K562 (cell line): ENCODE measurements at regions not wholly inside any gene's neighbourhood (a gene's known extent, or its start where the extent isn't known, plus 50 kb on each side); places are given as distances from the start of the nearest gene placed in this dataset.

Source experiments
- ATAC-seq: fragments of 200-7000 bp; cut with Tn5 transposase; 3 replicates; pipeline ENCODE4 v1.9.1; 2020; ENCODE audit warnings: moderate library complexity
- BruUV-seq: library from RNA; stranded (reverse); fragments of 400-500 nt; replicated peaks from 2 replicates; lab custom pipeline; 2021; lab: Mats Ljungman, UMichigan
- CTCF ChIA-PET: fragments of 300-600 bp; formaldehyde crosslinking; extraction: SDS; loops from one replicate; lab custom pipeline; 2021; ENCODE audit warnings: low intra/inter-chr PET ratio; lab: Yijun Ruan, JAX
- POLR2A ChIA-PET: fragments of 300-600, 350-650 bp; sonication (Branson Sonifier 250); formaldehyde crosslinking; extraction: SDS; loops from one replicate; lab custom pipeline; 2021; ENCODE audit warnings: antibody characterized with exemption, inconsistent platforms; lab: Yijun Ruan, JAX
- DNase-seq, 4 experiments: peaks; one replicate each; pipeline versions ENCODE4 v3.0.0 to v3.0.0-alpha.2; 2011 to 2018; ENCODE audit warnings: low spot score in 3 of 4, mixed read lengths in 3 of 4; ENCODE audit errors: extremely low read depth in 1 of 4
- FAIRE-seq: peaks from 2 replicates; lab custom pipeline; 2011; peaks lifted over from hg19 to GRCh38; lab: Jason Lieb, UNC
- H2AFZ ChIP-seq: 2 replicates; pipeline ENCODE4 v1.6.0; 2011; ENCODE audit warnings: low read depth, low read length, control low read depth, inconsistent platforms
- H3K27ac ChIP-seq: fragments of 200-600 bp; 3 replicates; pipeline ENCODE4 v1.8.0; 2011; ENCODE audit warnings: low read depth, mild to moderate bottlenecking, control low read depth, inconsistent platforms, low read length, moderate library complexity, mixed read lengths; ENCODE audit errors: extremely low read depth
- H3K27me3 ChIP-seq, 2 experiments: fragments of 300-600 bp in 1 of 2; 2 replicates in 1 of 2; 3 replicates in 1 of 2; pipeline versions ENCODE4 v1.6.0 to v1.8.0; 2011; ENCODE audit warnings: inconsistent platforms in 2 of 2, low read length in 2 of 2, mild to moderate bottlenecking in 1 of 2, mixed read lengths in 1 of 2, moderate library complexity in 1 of 2; ENCODE audit not compliant: control insufficient read depth in 2 of 2, insufficient read depth in 2 of 2
- H3K36me3 ChIP-seq: fragments of 300-600 bp; 3 replicates; pipeline ENCODE4 v1.8.0; 2011; ENCODE audit warnings: mild to moderate bottlenecking, low read length, inconsistent platforms; ENCODE audit not compliant: control insufficient read depth, insufficient read depth
- H3K4me1 ChIP-seq, 2 experiments: fragments of 200-600 bp in 1 of 2; replicated peaks in 1 of 2; 2 replicates in 1 of 2; 3 replicates in 1 of 2; pipeline versions ENCODE4 v1.5.1 to v1.8.0; 2011; ENCODE audit warnings: inconsistent platforms in 2 of 2, low read length in 2 of 2, mild to moderate bottlenecking in 1 of 2, mixed read lengths in 1 of 2, moderate library complexity in 1 of 2; ENCODE audit not compliant: control insufficient read depth in 2 of 2, insufficient read depth in 2 of 2
- H3K4me2 ChIP-seq: 2 replicates; pipeline ENCODE4 v1.6.1; 2011; ENCODE audit warnings: low read length, control low read depth, inconsistent platforms, mixed read lengths; ENCODE audit not compliant: insufficient read depth
- H3K4me3 ChIP-seq: fragments of 200-600 bp; sonication (generic), shearing (Covaris generic); 2 replicates; pipeline ENCODE4 v1.5.1; 2016; ENCODE audit warnings: control low read depth, inconsistent platforms
- H3K79me2 ChIP-seq: fragments of 200-600 bp; 3 replicates; pipeline ENCODE4 v1.8.0; 2011; ENCODE audit warnings: low read length, inconsistent platforms; ENCODE audit not compliant: control insufficient read depth, insufficient read depth
- H3K9ac ChIP-seq, 2 experiments: 2 replicates each; pipeline versions ENCODE4 v1.6.0 to v1.6.1; 2011; ENCODE audit warnings: low read depth in 2 of 2, low read length in 2 of 2, control low read depth in 1 of 2, inconsistent platforms in 1 of 2, mild to moderate bottlenecking in 1 of 2, mixed read lengths in 1 of 2; ENCODE audit not compliant: insufficient read depth in 1 of 2
- H3K9me1 ChIP-seq: one replicate; pipeline ENCODE4 v1.6.0; 2011; ENCODE audit warnings: inconsistent platforms, mild to moderate bottlenecking, low read length, moderate library complexity; ENCODE audit not compliant: control insufficient read depth, insufficient read depth
- H3K9me3 ChIP-seq: replicated peaks from 2 replicates; pipeline ENCODE4 v1.5.1; 2011; ENCODE audit warnings: low read depth, low read length, inconsistent platforms; ENCODE audit not compliant: control insufficient read depth, insufficient read depth
- H4K20me1 ChIP-seq: replicated peaks from 2 replicates; pipeline ENCODE4 v1.6.1; 2011; ENCODE audit warnings: low read length, inconsistent platforms, mixed read lengths; ENCODE audit not compliant: control insufficient read depth, insufficient read depth
- CBX2 ChIP-seq: fragments of 200-600 bp; sonication (generic); IDR thresholded peaks from one replicate; pipeline ENCODE4 v1.6.1; 2012; ENCODE audit warnings: mild to moderate bottlenecking, low read length, inconsistent platforms; ENCODE audit not compliant: insufficient read depth, poor library complexity, severe bottlenecking
- EP400 ChIP-seq: fragments of 450-650 bp; IDR thresholded peaks from 2 replicates; pipeline ENCODE4 v1.6.1; 2017; ENCODE audit warnings: antibody characterized with exemption, mild to moderate bottlenecking, moderate library complexity
- ESRRA ChIP-seq: fragments of 450-650 bp; IDR thresholded peaks from 2 replicates; pipeline ENCODE4 v1.6.1; 2014; ENCODE audit warnings: low read depth, mild to moderate bottlenecking, moderate library complexity, borderline replicate concordance
- GABPB1 ChIP-seq: sonication (generic); formaldehyde crosslinking; IDR thresholded peaks from 2 replicates; pipeline ENCODE4 v1.8.0; 2022; ENCODE audit warnings: mild to moderate bottlenecking, missing genetic modification reagents
- POLR2AphosphoS5 ChIP-seq: IDR thresholded peaks from 2 replicates; pipeline ENCODE4 v1.6.1; 2011; ENCODE audit warnings: mild to moderate bottlenecking, low read depth, low read length, moderate library complexity; ENCODE audit not compliant: control insufficient read depth, insufficient read depth
- PRMT5 ChIP-seq: sonication (generic); formaldehyde crosslinking; IDR thresholded peaks from 2 replicates; pipeline ENCODE4 v1.5.0; 2020; ENCODE audit warnings: missing genetic modification reagents
- RBM15 ChIP-seq: fragments of 200-400 bp; formaldehyde crosslinking; IDR thresholded peaks from 2 replicates; pipeline ENCODE4 v1.6.1; 2018; ENCODE audit warnings: mild to moderate bottlenecking, low read length, moderate library complexity; ENCODE audit not compliant: insufficient read depth
- TAF7 ChIP-seq: fragments of 450-650 bp; IDR thresholded peaks from 2 replicates; pipeline ENCODE4 v1.6.1; 2016; ENCODE audit warnings: missing genetic modification characterization, missing compliant biosample characterization
- ZNF75A ChIP-seq: fragments of 450-650 bp; formaldehyde crosslinking; IDR thresholded peaks from 2 replicates; pipeline ENCODE4 v1.4.0; 2020; ENCODE audit warnings: mild to moderate bottlenecking
- WGBS: fragments of 100-300 bp; shearing (Covaris generic); methylation state at CpG from one replicate; pipeline ENCODE4 v1.1.6; 2016; ENCODE audit warnings: low coverage, mixed read lengths; ENCODE audit not compliant: insufficient coverage; ENCODE audit errors: missing lambda C conversion rate; 5-methylcytosine and 5-hydroxymethylcytosine counted together
- in situ Hi-C: fragments of 300-500 bp; cut with MboI; formaldehyde crosslinking; loops from 4 replicates; pipeline ENCODE4 v1.15.0; 2018; ENCODE audit warnings: inconsistent platforms, mixed read lengths
- intact Hi-C: fragments of 100-400 bp; cut with micrococcal nuclease; formaldehyde crosslinking; loops from 2 replicates; pipeline ENCODE4 v1.14.2; 2022
- TF ChIP-seq, protein P1 (sequence below): fragments of 450-650 bp; IDR thresholded peaks from 2 replicates; pipeline ENCODE4 v1.6.1; 2016; ENCODE audit warnings: borderline replicate concordance

DNA sequence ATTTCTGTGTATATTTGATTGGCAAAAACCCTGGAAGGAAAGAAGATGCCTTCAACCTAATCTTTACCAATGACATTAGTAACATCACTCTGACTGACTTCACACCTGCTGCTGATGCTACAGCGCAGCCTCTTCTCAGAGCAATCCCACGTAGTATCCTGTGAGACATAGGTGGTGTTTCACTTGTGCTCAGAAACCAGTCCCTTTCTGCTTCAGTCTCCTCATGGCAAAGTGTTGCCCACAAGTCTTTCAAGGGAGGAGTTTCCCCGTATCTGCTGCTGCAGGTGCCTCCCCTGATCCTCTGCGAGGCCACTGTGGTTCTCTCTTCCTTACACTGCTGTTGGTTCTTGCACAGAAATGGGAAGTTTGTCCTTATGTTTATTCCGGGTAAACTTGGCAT is 433.2 kb upstream of the TNP1 start:
- ChIA-PET POLR2A (no interaction called here), CTCF (no interaction called here)
- Histone ChIP-seq H3K27ac (no peak overlapping the region), H3K36me3 (no peaks in the 10 kb centered on the region), H2AFZ (no peak overlapping the region), H3K4me2 (no peak overlapping the region), H4K20me1 (no peaks in the 10 kb centered on the region), H3K4me1 (peaks cover 0 to 9% of the 10 kb centered on the region in 2 experiments; a peak in 2 of 5 replicates), H3K27me3 (no peaks in the 10 kb centered on the region), H3K4me3 (no peak overlapping the region), H3K9me3 (no peaks in the 10 kb centered on the region), H3K79me2 (no peaks in the 10 kb centered on the region), H3K9me1 (no peaks in the 10 kb centered on the region), H3K9ac (no peak overlapping the region)
- no TSS peak for BruUV-seq
- TF ChIP-seq TAF7 (tag) (no peak), RBM15 (no peak), ZNF75A (CRISPR knock-in tag) (no peak), EP400 (no peak), CBX2 (no peak), PRMT5 (CRISPR knock-in tag) (no peak), POLR2AphosphoS5 (no peak), GABPB1 (CRISPR knock-in tag) (no peak), ESRRA (no peak)
- TF ChIP-seq, protein P1, sequence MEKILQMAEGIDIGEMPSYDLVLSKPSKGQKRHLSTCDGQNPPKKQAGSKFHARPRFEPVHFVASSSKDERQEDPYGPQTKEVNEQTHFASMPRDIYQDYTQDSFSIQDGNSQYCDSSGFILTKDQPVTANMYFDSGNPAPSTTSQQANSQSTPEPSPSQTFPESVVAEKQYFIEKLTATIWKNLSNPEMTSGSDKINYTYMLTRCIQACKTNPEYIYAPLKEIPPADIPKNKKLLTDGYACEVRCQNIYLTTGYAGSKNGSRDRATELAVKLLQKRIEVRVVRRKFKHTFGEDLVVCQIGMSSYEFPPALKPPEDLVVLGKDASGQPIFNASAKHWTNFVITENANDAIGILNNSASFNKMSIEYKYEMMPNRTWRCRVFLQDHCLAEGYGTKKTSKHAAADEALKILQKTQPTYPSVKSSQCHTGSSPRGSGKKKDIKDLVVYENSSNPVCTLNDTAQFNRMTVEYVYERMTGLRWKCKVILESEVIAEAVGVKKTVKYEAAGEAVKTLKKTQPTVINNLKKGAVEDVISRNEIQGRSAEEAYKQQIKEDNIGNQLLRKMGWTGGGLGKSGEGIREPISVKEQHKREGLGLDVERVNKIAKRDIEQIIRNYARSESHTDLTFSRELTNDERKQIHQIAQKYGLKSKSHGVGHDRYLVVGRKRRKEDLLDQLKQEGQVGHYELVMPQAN = no peak
- FAIRE-seq (no peak), DNase-seq (no peak), ATAC-seq (no peak)
- WGBS = 8% methylated on average over 5 of the region's 5 CpGs
- intact Hi-C loops = no loop called here
- in situ Hi-C loops = no loop called here
